H9 (cell line): ENCODE measurements at regions not wholly inside any gene's neighbourhood (a gene's known extent, or its start where the extent isn't known, plus 50 kb on each side); places are given as distances from the start of the nearest gene placed in this dataset.

Experiments used
- DNase-seq: peaks from one replicate; pipeline ENCODE4 v3.0.0-alpha.2; 2017
- H2AFZ ChIP-seq: one replicate; pipeline ENCODE4 v1.6.1; 2013; ENCODE audit warnings: mild to moderate bottlenecking, low read length, control low read depth, moderate library complexity
- H2AK5ac ChIP-seq: 2 replicates; pipeline ENCODE4 v1.6.1; 2013; ENCODE audit warnings: low read length, control low read depth, mixed read lengths; ENCODE audit not compliant: insufficient read length
- H2BK120ac ChIP-seq: one replicate; pipeline ENCODE4 v1.6.1; 2013; ENCODE audit warnings: low read depth, mild to moderate bottlenecking, low read length, control low read depth, inconsistent platforms; ENCODE audit not compliant: poor library complexity, severe bottlenecking
- H2BK12ac ChIP-seq: 2 replicates; pipeline ENCODE4 v1.6.1; 2013; ENCODE audit warnings: low read length, control low read depth, mixed read lengths, low read depth; ENCODE audit not compliant: insufficient read length
- H2BK15ac ChIP-seq: 2 replicates; pipeline ENCODE4 v1.6.1; 2013; ENCODE audit warnings: low read depth, low read length, control low read depth
- H2BK20ac ChIP-seq: one replicate; pipeline ENCODE4 v1.6.1; 2013; ENCODE audit warnings: low read depth, mild to moderate bottlenecking, low read length, control low read depth, inconsistent platforms; ENCODE audit not compliant: poor library complexity, severe bottlenecking
- H2BK5ac ChIP-seq: 2 replicates; pipeline ENCODE4 v1.6.1; 2013; ENCODE audit warnings: low read length, control low read depth, mixed read lengths; ENCODE audit not compliant: insufficient read length
- H3K14ac ChIP-seq: 2 replicates; pipeline ENCODE4 v1.6.1; 2013; ENCODE audit warnings: low read length, control low read depth; ENCODE audit not compliant: insufficient read depth
- H3K18ac ChIP-seq: 2 replicates; pipeline ENCODE4 v1.6.1; 2013; ENCODE audit warnings: low read depth, mild to moderate bottlenecking, mixed read lengths, low read length, control low read depth; ENCODE audit not compliant: insufficient read length
- H3K23ac ChIP-seq: 2 replicates; pipeline ENCODE4 v1.6.1; 2013; ENCODE audit warnings: low read length, control low read depth, mixed read lengths, low read depth; ENCODE audit not compliant: insufficient read length
- H3K23me2 ChIP-seq: 2 replicates; pipeline ENCODE4 v1.6.1; 2013; ENCODE audit warnings: low read depth, mild to moderate bottlenecking, mixed read lengths, low read length, control low read depth; ENCODE audit not compliant: insufficient read length, poor library complexity, severe bottlenecking
- H3K27ac ChIP-seq: 2 replicates; pipeline ENCODE4 v1.5.1; 2013; ENCODE audit warnings: low read length, control low read depth, mixed read lengths, low read depth; ENCODE audit not compliant: insufficient read length
- H3K27me3 ChIP-seq: 2 replicates; pipeline ENCODE4 v1.6.1; 2013; ENCODE audit warnings: low read length, control low read depth, inconsistent platforms; ENCODE audit not compliant: insufficient read depth
- H3K4ac ChIP-seq: 2 replicates; pipeline ENCODE4 v1.6.1; 2013; ENCODE audit warnings: low read depth, mild to moderate bottlenecking, control low read depth, inconsistent platforms, low read length, moderate library complexity
- H3K4me1 ChIP-seq: 2 replicates; pipeline ENCODE4 v1.6.1; 2013; ENCODE audit warnings: low read length, control low read depth, inconsistent platforms; ENCODE audit not compliant: insufficient read depth
- H3K4me2 ChIP-seq: 2 replicates; pipeline ENCODE4 v1.6.1; 2013; ENCODE audit warnings: low read length, control low read depth, mixed read lengths; ENCODE audit not compliant: insufficient read length, insufficient read depth
- H3K56ac ChIP-seq: 2 replicates; pipeline ENCODE4 v1.6.1; 2013; ENCODE audit warnings: low read depth, mild to moderate bottlenecking, mixed read lengths, low read length, control low read depth; ENCODE audit not compliant: insufficient read length
- H3K79me1 ChIP-seq: 2 replicates; pipeline ENCODE4 v1.6.1; 2013; ENCODE audit warnings: low read depth, mild to moderate bottlenecking, moderate library complexity, low read length, control low read depth, inconsistent platforms; ENCODE audit not compliant: insufficient read depth, poor library complexity, severe bottlenecking
- H3K79me2 ChIP-seq: 2 replicates; pipeline ENCODE4 v1.6.1; 2013; ENCODE audit warnings: low read length, control low read depth, inconsistent platforms; ENCODE audit not compliant: insufficient read depth
- H3K9ac ChIP-seq: 2 replicates; pipeline ENCODE4 v1.6.1; 2013; ENCODE audit warnings: low read length, control low read depth, mixed read lengths; ENCODE audit not compliant: insufficient read length; ENCODE audit errors: extremely low read depth
- H3K9me3 ChIP-seq: one replicate; pipeline ENCODE4 v1.6.1; 2013; ENCODE audit warnings: low read depth, low read length, inconsistent platforms; ENCODE audit not compliant: control insufficient read depth
- H3T11ph ChIP-seq: one replicate; pipeline ENCODE4 v1.6.1; 2013; ENCODE audit warnings: mild to moderate bottlenecking, low read length, control low read depth, inconsistent platforms
- H4K20me1 ChIP-seq: one replicate; pipeline ENCODE4 v1.6.1; 2013; ENCODE audit not compliant: control insufficient read depth, insufficient read length, insufficient read depth
- H4K5ac ChIP-seq: 2 replicates; pipeline ENCODE4 v1.6.1; 2013; ENCODE audit warnings: low read depth, mild to moderate bottlenecking, mixed read lengths, low read length, control low read depth; ENCODE audit not compliant: insufficient read length
- H4K8ac ChIP-seq: replicated peaks from 2 replicates; pipeline ENCODE4 v1.6.1; 2013; ENCODE audit warnings: low read length, control low read depth, mixed read lengths, low read depth; ENCODE audit not compliant: insufficient read length
- H4K91ac ChIP-seq: 2 replicates; pipeline ENCODE4 v1.6.1; 2013; ENCODE audit warnings: low read depth, mild to moderate bottlenecking, moderate library complexity, mixed read lengths, low read length, control low read depth; ENCODE audit not compliant: insufficient read length
- H3K27ac Mint-ChIP-seq, 3 experiments: 2 replicates in 2 of 3; 3 replicates in 1 of 3; pipeline ENCODE4 v1.8.0; 2020 to 2021; ENCODE audit warnings: mixed read lengths in 3 of 3, mild to moderate bottlenecking in 1 of 3, moderate library complexity in 1 of 3
- H3K27me3 Mint-ChIP-seq: 2 replicates; pipeline ENCODE4 v1.8.0; 2021; ENCODE audit warnings: low read depth, mild to moderate bottlenecking, moderate library complexity, mixed read lengths
- H3K36me3 Mint-ChIP-seq, 3 experiments: 2 replicates in 2 of 3; 3 replicates in 1 of 3; pipeline ENCODE4 v1.8.0; 2020 to 2021; ENCODE audit warnings: low read depth in 3 of 3, mixed read lengths in 3 of 3; ENCODE audit not compliant: insufficient read depth in 1 of 3
- H3K4me1 Mint-ChIP-seq, 2 experiments: 2 replicates each; pipeline ENCODE4 v1.8.0; 2020; ENCODE audit warnings: mixed read lengths in 2 of 2
- H3K4me3 Mint-ChIP-seq, 2 experiments: 2 replicates in 1 of 2; 3 replicates in 1 of 2; pipeline ENCODE4 v1.8.0; 2020 to 2021; ENCODE audit warnings: mild to moderate bottlenecking in 2 of 2, mixed read lengths in 2 of 2, moderate library complexity in 1 of 2
- H3K9me3 Mint-ChIP-seq, 2 experiments: 2 replicates in 1 of 2; 3 replicates in 1 of 2; pipeline ENCODE4 v1.8.0; 2020; ENCODE audit warnings: mild to moderate bottlenecking in 2 of 2, mixed read lengths in 2 of 2, moderate library complexity in 1 of 2
- WGBS: extraction: QIAGEN DNeasy Blood & Tissue Kit; methylation state at CpG from one replicate; pipeline ENCODE4 v1.1.7; 2013; ENCODE audit warnings: missing lambda C conversion rate, low lambda C conversion rate, mixed read lengths; ENCODE audit not compliant: insufficient read length; ENCODE audit errors: extremely low coverage; 5-methylcytosine and 5-hydroxymethylcytosine counted together
- TF ChIP-seq, protein P1 (sequence below): fragments of 200-600 bp; sonication (generic); conservative IDR thresholded peaks from 3 replicates; pipeline ENCODE4 v1.8.0; 2021; ENCODE audit warnings: antibody characterized with exemption, mild to moderate bottlenecking

DNA sequence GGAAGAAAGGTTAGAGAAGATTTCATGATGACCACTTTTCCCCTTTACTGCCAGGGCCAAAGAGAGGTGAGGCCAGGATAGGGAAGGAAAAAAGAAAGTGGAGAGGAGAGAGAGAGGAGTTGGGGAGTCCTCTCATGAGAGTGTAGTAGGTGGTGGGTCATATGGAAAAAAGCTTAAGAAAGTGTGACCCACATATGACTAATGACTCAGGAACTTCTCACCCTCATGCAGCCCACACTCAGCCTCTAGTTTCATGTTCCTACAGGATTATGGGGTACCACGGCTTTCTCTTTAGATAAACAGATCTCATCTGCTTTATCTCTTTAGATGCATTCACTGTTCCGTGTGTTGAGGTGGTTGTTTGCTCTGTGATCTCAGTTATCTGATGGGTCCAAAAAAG is 462.5 kb upstream of the IGFBP3 start:
- H4K91ac ChIP-seq = no peak overlapping the region
- no peak overlapping the region for H3K23ac ChIP-seq
- H3K27me3 ChIP-seq = no peaks in the 10 kb centered on the region
- H3K4me3 Mint-ChIP-seq = no peak overlapping the region
- H4K20me1 ChIP-seq = no peaks in the 10 kb centered on the region
- no peak overlapping the region for H3K9ac ChIP-seq
- H2AFZ ChIP-seq = no peak overlapping the region
- H3K27ac Mint-ChIP-seq = no peak overlapping the region
- no peaks in the 10 kb centered on the region; a peak in 2 of 5 replicates for H3K9me3 Mint-ChIP-seq
- H2BK5ac ChIP-seq = no peak overlapping the region
- no peak overlapping the region for H3K4me2 ChIP-seq
- no peak overlapping the region for H3K18ac ChIP-seq
- H3K23me2 ChIP-seq = no peaks in the 10 kb centered on the region
- no peak for DNase-seq
- H3K27ac ChIP-seq = no peak overlapping the region
- no peaks in the 10 kb centered on the region for H3K79me2 ChIP-seq
- H4K8ac ChIP-seq = no peak overlapping the region
- WGBS = no CpG with 5 or more reads among the region's 2 CpGs
- H3K79me1 ChIP-seq = no peaks in the 10 kb centered on the region
- H2BK20ac ChIP-seq = no peak overlapping the region
- no peak overlapping the region for H3K56ac ChIP-seq
- peaks cover 0 to 4% of the 10 kb centered on the region in 2 experiments; a peak in 2 of 4 replicates for H3K4me1 Mint-ChIP-seq
- H3K9me3 ChIP-seq = no peaks in the 10 kb centered on the region
- no peak overlapping the region for H2BK120ac ChIP-seq
- no peaks in the 10 kb centered on the region for H3K36me3 Mint-ChIP-seq
- H3T11ph ChIP-seq = no peak overlapping the region
- TF ChIP-seq, protein P1, sequence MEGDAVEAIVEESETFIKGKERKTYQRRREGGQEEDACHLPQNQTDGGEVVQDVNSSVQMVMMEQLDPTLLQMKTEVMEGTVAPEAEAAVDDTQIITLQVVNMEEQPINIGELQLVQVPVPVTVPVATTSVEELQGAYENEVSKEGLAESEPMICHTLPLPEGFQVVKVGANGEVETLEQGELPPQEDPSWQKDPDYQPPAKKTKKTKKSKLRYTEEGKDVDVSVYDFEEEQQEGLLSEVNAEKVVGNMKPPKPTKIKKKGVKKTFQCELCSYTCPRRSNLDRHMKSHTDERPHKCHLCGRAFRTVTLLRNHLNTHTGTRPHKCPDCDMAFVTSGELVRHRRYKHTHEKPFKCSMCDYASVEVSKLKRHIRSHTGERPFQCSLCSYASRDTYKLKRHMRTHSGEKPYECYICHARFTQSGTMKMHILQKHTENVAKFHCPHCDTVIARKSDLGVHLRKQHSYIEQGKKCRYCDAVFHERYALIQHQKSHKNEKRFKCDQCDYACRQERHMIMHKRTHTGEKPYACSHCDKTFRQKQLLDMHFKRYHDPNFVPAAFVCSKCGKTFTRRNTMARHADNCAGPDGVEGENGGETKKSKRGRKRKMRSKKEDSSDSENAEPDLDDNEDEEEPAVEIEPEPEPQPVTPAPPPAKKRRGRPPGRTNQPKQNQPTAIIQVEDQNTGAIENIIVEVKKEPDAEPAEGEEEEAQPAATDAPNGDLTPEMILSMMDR = no peak
- no peak overlapping the region for H2AK5ac ChIP-seq
- H3K4ac ChIP-seq = no peak overlapping the region
- no peak overlapping the region for H2BK12ac ChIP-seq
- H4K5ac ChIP-seq = no peak overlapping the region
- no peak overlapping the region for H2BK15ac ChIP-seq
- H3K4me1 ChIP-seq = no peaks in the 10 kb centered on the region
- no peaks in the 10 kb centered on the region for H3K27me3 Mint-ChIP-seq
- no peak overlapping the region for H3K14ac ChIP-seq
